ENCODE measurements at regions not wholly inside any gene's neighbourhood (a gene's known extent, or its start where the extent isn't known, plus 50 kb on each side); places are given as distances from the start of the nearest gene placed in this dataset.

DNA sequence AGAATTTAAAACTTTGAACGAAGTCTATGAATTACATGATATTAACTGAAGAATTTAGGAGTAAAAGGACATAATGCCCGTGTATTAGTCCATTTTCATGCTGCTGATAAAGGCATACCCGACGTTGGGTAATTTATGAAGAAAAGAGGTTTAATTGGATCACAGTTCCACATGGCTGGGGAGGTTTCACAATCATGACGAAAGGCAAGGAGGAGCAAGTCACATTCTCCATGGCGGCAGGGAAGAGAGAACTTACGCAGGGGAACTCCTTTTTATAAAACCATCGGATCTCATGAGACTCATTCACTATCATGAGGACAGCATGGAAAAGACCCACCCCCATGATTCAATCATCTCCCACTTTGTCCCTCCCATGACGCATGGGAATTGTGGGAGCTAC, 210.6 kb downstream of the CD83 start:
- no peak for DNase-seq (ENCODE audit: low spot score)

DNA sequence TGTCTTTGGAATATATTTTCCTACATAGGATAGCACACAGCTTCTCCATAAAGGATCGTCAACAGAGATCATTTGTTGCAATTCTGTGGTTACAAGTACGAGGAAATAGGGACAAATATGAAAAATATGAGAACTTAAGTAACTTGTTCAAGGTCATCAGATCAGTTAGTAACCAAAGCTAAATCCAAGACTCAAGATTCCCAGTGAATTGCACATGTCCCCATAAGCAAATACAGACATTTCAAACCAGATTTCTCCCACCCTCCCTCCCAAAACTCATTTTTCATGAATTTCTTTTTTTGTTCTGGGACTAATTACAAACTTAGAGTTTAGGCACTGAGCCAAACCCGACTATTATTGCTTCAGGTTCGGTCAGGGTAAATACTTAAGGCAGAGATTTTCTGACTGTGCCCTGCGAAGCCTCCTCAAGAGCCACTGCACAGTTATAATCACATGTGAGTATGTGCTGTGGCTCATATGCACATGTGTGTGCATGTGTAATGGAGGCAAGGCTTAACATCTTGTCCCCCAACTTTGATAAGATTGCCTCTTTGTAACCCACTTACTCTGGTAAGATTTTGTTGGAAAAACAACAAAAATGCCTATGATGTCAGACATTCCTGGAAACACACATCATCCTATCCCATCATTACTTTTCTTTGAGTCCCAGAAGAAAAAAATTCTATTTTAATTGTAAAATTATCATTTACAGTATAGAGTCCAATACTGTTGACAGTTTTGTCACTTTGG, 216.2 kb downstream of the CD83 start:
- no peak for DNase-seq (ENCODE audit: low spot score)

DNA sequence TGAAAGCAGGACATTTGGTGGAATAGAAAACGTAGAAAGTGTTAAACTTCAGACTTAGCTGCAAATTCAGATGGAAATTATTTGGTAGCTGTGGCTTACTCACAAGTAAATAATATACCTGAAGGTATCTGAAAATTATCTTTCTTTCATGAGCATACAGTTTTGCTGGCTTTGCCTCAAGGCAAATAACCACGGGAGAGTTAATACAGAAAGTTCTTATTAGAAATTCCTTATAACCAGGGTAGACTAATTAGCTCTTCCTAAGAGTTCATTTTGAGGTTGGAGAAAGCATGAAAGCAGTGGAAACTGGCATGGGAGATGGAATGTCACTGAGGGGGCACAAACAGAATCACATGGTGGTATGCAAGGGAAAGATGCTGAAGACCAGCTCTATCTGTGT, 217.5 kb downstream of the CD83 start:
- no peak for DNase-seq (ENCODE audit: low spot score)

DNA sequence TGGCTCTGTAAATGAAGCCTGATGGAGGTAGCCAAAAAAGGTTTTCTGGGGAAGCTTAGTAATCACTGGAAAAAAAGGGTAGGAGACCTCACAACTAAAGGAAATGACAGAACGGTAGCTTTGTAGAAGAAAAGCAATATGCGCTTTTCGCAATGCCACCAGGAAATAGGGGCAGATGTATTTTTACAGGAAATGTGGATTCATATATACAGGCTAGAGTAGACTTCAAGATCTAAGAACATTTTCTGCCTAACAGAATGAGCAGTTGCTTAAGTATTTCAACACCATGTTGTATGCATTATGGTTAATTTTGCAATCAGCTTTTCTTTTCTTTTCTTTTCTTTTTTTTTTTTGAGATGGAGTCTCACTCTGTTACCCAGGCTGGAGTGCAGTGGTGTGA, 219.6 kb downstream of the CD83 start:
- no peak for DNase-seq (ENCODE audit: low spot score)

DNA sequence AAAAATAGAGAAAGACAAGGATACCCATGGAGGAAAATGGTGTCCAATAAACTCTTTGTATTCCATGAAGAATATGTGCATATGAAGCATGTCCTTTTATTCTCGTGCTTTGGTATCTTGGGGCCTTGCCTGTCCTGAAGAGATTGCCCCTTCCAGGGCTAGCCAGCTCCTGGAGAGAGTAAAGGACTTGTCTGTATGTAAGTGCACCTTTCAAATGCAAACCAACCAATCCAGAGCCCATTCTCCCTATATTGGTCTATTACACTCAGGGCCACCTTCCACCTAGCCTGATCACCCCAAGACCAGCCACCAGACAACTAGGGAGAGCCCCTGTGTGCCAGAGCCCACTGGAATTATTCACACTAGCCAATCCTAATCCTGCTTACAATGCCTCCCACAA, 221.6 kb downstream of the CD83 start:
- no peak for DNase-seq (ENCODE audit: low spot score)

DNA sequence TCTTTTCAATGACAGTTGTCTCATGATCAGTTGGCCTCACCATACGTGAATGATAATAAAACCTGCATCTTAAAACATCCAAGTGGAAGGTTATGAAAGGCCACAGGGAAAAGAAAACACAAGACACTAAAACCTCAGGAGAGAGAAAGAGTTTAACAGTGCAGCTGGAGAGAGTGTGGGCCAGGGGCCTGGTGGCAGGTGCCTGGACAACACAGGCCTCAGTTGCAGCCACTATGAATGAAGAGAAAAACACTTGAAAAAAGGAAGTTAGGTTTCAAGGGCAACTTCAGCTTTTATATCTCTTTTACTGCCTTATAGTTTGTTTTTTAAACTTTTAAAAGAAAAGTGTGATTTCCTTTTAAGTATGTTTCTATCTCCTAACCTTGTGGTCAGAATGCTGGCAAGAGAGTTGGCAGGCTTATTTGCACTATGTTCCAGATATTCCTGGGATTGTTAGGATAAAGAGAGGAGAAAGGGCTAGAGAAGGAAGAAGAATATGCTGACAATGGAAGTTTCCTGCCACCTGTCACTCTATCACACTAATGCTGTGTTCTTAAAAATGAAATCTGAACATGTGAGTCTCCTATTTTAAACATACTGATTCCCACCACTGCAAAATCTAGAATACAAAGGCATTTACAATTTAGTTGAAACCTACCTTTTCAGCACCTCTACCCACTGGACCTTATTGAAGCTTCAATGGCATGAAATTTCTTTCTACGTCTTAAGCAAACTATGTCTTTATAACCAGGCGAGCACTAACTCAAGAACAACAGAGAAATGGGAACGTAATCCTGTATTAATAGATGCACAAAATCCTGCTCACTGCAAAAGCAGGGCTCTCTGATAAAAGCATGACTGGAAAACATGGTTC, 222.4 kb downstream of the CD83 start:
- DNase-seq (ENCODE audit: low spot score) = no peak

DNA sequence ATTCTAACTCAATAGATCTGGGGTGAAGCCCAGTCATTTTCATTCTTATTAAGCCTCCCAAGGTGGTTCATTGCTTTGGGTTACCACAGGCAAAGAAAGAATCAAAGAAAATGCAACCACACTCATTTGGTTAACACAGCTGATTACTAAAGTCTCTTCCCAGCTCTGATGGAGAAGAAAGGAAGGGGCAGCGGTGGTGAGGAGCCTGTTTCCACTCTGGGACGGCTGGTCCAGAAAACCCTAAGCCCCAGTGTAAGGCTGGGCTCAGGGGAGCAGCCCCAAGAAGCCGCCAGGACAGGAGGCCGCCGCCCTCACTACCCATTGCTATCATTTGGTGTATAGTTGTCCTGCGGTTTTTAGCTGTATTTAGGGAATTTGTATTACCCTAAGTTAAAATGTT, 226.9 kb downstream of the CD83 start:
- DNase-seq (ENCODE audit: low spot score) = no peak

DNA sequence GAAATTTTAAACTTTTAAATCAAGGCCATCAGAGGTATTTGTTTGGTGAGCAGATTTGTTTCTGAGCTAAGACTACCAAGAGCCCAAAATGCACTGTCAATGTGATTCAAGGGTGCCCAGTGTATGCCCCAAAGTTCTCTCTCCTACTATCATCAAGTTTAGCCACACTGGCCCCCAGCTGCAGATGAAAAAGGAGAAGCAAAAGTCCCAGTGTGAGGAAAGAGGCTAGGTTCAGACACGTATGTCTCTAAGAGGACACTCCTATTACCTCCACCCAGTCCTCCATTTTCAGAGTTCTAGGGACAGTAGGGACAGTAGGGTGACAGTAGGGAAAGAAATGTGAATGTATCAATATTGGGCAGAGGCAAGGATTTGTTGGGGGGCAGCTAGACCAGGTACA, 230.8 kb downstream of the CD83 start:
- DNase-seq (ENCODE audit: low spot score) = no peak

DNA sequence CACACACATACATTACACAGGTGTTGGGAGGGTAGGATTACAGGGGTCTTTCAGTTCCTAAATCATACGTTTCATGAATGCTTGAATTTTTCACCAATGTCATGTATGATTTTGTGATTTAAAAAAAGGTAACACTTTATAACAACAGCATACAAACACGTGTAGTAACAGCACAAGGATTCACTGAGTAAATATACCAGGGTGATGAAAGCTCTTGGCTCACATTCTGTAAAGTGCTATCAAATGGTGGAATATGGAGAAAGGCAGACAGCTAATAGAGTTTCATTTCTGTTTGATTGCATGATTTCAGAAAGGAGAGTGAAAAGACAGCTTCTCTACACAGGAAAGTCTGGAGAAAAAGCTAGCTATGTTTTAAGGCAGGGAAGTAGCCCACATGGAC, 231.9 kb downstream of the CD83 start:
- DNase-seq (ENCODE audit: low spot score) = no peak

DNA sequence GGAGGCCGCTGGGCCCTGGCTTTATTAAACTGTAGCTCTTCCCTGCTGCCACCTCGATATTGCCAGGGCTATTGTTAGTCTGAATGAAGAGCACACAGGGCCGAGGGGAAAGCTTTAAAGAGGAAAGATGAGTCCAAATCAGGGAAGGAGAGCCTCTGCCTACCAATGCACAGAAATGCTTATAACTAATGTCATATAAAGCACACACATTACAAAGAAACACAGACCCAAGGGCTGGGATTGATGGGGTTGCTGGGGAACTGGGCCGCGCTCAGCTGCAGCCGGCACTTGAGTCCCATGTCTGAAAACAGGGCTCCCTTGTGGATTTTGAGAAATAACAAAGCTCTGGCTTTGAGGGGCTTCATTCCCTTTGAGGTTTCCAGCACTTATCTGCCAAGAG, 232.6 kb downstream of the CD83 start:
- no peak for DNase-seq (ENCODE audit: low spot score)

DNA sequence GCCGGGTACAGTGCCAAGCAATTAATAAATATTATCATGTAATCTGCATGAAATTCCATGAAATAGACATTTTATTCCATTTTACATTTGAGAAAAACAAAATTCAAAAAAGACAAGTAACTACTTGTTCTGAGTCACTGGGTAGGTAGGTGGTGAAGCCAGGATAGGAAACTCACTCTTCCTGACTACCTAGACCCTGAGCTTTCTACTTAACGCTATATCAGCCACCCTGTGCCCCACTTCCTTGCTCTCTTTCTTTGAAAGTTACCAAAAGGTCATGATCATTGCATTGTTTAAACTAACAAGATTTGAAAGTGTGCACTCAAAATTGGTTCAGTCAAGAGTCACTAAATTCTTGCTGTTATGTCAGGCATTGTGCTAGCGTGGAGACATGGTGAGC, 235.7 kb downstream of the CD83 start:
- no peak for DNase-seq (ENCODE audit: low spot score)

DNA sequence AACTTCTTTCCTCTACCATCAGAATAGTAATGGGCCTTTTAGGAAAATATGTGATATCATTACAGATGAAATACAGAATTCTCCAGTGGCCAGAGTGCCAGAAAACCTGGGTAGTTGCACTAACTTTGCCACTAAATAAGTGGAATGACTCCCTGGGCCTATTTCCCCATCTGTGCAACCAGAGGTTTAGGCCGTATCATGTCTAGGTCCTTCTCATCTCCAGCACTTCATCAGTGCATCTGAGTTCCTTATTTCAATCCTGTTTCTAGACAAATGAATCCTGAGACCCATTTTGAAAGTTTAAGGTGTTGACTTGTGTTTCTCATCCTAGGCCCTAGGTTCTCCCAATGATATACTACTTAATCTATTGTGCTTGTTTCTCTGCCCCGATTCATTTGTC, 236.2 kb downstream of the CD83 start:
- no peak for DNase-seq (ENCODE audit: low spot score)

DNA sequence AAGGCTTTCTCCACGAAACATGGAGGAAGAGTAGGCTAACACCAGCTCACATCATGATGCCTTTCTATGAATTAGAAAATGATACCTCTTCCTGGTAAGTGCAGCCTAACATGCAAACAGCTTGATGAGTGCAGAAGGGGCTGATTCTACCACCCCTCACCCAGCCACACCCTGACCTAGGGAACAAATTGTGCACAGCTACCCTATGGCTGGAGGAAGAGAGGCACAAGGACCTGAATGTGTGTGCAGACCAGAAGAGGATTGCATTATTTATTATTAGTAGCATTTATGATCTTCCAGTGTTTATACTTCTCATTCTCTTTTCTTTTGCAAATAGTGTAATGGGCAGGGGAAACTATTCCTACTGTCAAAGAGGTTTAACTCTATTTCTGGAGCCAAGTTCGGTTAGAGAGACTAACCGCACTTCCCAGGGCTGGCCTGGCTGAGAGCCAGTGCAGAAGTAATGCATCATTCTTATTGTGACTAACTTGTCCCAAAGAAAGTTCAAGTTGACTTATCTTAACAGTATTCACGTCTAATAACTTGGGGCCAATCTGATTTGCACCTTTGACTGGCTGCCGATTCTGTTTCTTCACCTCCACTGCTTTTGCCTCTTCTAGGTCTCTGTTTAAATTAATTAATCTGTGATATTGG, 237.5 kb downstream of the CD83 start:
- DNase-seq (ENCODE audit: low spot score) = no peak

DNA sequence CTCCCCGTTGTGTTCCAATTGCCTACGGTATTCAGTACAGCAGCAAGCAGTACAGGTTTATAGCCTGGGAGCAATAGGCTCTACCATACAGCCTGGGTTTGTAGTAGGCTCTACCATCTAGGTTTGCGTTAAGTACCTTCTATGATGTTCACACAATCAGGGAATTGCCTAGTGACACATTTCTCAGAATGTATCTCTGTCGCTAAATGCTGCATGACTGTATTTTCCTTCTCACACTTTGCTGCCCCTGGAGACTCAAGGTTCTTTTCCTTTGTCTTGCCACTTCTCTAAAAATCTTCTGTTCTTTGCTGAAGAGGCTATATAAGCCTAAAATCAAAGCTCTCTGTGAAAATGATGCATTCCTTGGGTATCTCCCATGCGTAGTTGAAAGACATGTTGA, 241.9 kb downstream of the CD83 start:
- no peak for DNase-seq (ENCODE audit: low spot score)

DNA sequence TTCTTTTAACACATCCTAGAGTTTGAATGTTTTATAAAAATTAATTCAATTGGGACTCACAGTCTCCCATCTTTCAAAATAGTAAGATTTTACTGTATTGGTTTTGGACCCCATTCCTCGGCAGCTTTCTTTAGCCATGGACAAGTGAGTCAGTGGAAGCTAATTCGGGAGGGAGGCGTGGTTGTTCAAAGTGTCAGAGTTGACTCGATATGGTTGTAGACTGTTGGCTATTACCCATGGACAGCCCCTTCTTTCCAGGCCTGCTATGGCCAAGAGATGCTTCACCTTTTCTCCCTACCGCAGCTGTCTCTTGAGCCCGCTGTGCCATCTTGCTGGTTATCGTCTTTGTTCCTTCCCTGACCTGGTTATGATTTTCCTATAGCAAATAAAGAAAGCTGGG, 243.0 kb downstream of the CD83 start:
- DNase-seq (ENCODE audit: low spot score) = no peak

DNA sequence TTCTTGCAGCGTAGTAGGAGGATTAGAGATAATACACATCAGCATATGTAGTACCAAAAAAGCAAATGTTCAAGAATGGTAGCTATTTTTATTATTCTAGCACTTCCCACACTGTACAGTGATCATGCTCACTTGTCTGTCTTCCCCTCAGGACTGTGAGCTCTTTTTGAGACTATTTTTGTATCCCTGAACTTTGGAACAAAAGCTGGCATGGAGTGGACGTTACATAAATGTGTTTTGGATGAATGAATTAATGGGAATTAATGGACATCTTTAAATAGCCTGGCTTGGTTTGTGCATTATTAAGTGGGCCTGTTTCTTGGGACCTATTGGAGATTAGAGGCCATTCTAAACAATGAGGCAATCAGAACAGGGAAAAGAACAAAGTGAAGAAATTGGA, 243.7 kb downstream of the CD83 start:
- DNase-seq (ENCODE audit: low spot score) = no peak

DNA sequence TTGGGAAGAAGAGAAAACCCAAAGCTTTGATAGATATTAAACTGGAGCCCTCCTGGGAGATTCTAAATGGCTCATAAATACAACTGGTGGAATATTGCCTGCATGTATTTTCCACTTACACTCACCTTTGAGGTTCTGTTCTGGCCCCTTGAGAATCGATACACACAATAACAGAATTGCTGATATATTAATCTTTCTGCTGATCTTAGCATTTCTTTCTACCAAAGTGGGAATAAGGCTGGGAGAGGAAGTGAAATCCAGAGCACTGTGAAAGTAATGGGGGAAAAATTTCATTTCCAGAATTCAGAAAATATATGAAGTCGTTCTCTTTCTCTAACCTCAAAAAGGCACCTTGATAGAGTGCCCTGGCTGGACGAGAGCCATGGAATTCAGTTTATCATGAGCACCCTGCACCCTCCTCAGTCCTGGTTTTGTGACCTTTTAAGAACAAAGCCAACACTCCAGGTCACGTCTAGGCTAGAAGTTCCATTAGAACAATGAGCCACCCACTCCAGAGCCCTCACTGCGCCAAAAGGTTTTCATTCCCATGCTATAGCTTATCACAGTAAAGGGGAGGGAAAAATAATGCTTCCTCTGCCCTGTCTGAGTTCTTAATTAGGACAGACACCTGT, 244.5 kb downstream of the CD83 start:
- DNase-seq (ENCODE audit: low spot score) = no peak

DNA sequence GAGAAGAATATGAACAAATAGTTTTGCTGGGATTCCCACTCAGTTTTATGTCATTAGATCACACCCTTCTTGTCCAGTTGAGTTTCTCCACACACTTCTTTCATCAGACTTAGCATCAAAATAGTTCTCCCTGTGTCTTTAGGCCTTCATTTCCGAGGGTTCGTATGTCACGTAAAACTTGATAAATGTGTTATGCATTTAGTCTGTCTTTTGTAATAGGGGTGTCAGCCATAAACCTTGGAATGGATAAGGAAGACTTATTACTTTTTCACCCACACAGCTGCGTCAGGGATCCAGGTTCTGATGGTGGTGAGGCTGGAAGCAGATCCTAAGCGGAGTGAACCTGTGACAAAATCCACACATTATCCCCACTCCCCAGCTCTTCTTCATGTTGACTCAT, 246.8 kb downstream of the CD83 start:
- no peak for DNase-seq (ENCODE audit: low spot score)

DNA sequence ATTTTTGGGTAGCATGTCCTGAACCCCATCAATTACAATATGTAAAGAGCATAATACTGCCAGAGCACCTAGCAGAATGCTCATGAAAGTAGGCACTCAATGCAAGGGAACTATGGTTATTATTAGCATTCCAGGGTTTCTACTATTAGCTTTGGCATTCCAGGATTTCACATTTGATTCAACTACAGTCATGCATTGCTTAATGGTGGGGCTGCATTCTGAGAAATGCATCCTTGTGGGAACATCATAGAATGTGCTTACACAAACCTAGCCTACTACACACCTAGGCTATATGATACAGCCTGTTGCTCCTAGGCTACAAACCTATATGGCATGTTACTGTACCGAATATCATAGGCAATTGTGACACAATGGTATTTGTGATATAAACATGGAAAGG, 247.8 kb downstream of the CD83 start:
- DNase-seq (ENCODE audit: low spot score) = no peak

DNA sequence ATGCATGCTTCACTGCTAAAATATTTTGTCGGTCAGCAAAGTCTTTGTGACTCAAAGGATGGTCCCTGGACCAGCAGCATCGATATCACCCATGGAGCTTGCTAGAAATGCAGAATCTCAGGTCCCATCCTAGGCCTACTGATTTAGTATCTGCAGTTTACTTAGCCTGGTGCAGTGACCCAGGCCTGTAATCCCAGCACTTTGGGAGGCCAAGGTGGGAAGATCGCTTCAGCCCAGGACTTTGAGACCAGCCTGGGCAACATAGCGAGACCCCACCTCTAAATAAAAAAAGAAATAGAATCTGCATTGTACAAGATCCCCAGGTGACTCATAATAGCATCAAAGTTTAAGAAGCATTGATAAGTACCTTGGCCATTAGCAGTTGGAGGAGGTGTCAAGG, 248.7 kb downstream of the CD83 start:
- no peak for DNase-seq (ENCODE audit: low spot score)

DNA sequence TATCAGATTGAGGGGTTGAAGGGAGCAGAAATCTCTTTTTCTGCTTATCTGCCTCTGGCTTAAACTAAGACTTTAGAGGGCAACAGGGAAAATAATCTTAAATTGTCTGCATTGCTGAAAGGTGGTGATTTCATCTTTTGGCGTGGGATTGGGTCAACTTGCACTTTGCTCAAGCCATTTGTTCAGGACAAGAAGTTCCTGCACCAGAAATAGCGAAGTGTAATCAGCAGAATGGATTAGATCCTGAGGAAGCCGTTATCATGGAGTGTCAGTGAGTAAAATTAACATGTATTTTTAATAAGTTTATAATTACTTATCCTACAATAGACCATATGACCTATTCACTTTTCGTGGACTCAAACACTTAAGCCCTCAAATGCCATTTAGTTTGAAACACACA, 249.3 kb downstream of the CD83 start:
- DNase-seq (ENCODE audit: low spot score) = no peak

DNA sequence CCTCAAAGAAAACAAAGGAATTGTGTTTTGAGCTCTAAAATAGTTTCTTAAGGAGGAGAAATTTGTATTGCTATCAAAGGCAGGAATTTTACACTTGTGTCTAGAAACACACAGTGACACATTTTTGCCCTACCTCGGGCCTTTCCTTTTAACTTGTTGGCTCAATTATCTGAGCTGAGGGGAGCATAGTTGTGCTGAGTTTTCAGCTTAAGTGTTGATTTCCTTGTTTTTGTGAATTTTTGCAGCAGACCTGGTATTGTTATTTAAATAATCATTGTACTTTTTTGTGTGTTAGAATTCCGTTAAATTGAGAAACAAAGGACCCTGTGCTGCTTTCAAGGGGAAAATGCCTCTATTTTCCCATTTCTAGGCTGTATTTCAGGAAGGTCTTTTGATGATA, 249.7 kb downstream of the CD83 start:
- DNase-seq (ENCODE audit: low spot score) = no peak

DNA sequence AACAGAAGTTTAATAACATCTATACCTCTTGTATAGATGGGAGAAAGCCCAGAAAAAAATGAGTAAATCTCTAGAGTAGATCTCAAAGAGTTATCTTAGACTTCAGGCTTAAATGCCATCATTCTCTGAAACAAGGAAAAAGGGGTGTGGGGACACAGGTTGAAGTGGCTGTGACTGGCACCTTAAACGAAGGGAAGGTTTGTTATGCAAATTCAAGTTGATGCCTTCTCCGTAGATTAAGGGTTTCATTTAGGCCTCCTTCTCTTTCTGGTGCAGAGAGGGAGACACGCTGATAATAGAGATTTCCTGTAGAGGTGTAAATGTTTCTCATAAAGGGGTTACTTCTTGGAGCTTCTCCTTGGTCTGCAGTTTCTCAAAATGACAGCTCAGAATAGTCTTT, 252.1 kb downstream of the CD83 start:
- no peak for DNase-seq (ENCODE audit: low spot score)

Data from CD4-positive, alpha-beta T cell treated with Interleukin-2 at 100 ng/mL for 4 hours (primary cell).